Liver (tissue), 8 donors: ENCODE measurements at regions not wholly inside any gene's neighbourhood (a gene's known extent, or its start where the extent isn't known, plus 50 kb on each side); places are given as distances from the start of the nearest gene placed in this dataset.

Experiments used
- DNase-seq: peaks from one replicate; pipeline ENCODE4 v3.0.0-alpha.2; 2017; ENCODE audit warnings: low spot score
- H3K27ac ChIP-seq, 2 donors: one replicate each; pipeline ENCODE4 v1.7.0; 2013; ENCODE audit warnings: inconsistent platforms in 2 of 2, low read length in 2 of 2, control low read depth in 1 of 2, low read depth in 1 of 2, mild to moderate bottlenecking in 1 of 2
- H3K27me3 ChIP-seq, 4 donors: one replicate each; pipeline versions ENCODE4 v1.6.1 to v1.7.0; 2013; ENCODE audit warnings: low read length in 3 of 4, inconsistent platforms in 1 of 4, mild to moderate bottlenecking in 1 of 4, moderate library complexity in 1 of 4; ENCODE audit not compliant: control insufficient read depth in 4 of 4, insufficient read depth in 4 of 4
- H3K36me3 ChIP-seq, 4 donors: one replicate each; pipeline versions ENCODE4 v1.6.1 to v1.7.0; 2013; ENCODE audit warnings: low read length in 3 of 4, mild to moderate bottlenecking in 3 of 4, low read depth in 1 of 4, moderate library complexity in 1 of 4; ENCODE audit not compliant: control insufficient read depth in 4 of 4, insufficient read depth in 3 of 4
- H3K4me1 ChIP-seq, 4 donors: one replicate each; pipeline versions ENCODE4 v1.6.1 to v1.7.0; 2013; ENCODE audit warnings: low read length in 3 of 4, mild to moderate bottlenecking in 3 of 4, moderate library complexity in 1 of 4; ENCODE audit not compliant: control insufficient read depth in 4 of 4, insufficient read depth in 4 of 4
- H3K4me3 ChIP-seq, 3 donors: one replicate each; pipeline versions ENCODE4 v1.6.1 to v1.7.0; 2013; ENCODE audit warnings: low read length in 3 of 3, control low read depth in 1 of 3, low read depth in 1 of 3, mild to moderate bottlenecking in 1 of 3
- H3K9ac ChIP-seq, 2 donors: one replicate each; pipeline ENCODE4 v1.7.0; 2013; ENCODE audit warnings: low read length in 2 of 2, mild to moderate bottlenecking in 2 of 2, moderate library complexity in 2 of 2, control low read depth in 1 of 2, low read depth in 1 of 2
- H3K9me3 ChIP-seq, 4 donors: one replicate each; pipeline versions ENCODE4 v1.6.1 to v1.7.0; 2013; ENCODE audit warnings: low read length in 3 of 4; ENCODE audit not compliant: control insufficient read depth in 4 of 4
- ATF3 ChIP-seq: IDR thresholded peaks from 2 replicates; pipeline ENCODE4 v1.6.1; 2016; ENCODE audit warnings: antibody characterized with exemption
- CTCF ChIP-seq: fragments of 150-350 bp; IDR thresholded peaks from 2 replicates; pipeline ENCODE4 v1.5.1; 2017; ENCODE audit warnings: improper control_type of control experiment, low read depth, low read length; ENCODE audit not compliant: missing input control
- EGR1 ChIP-seq, 2 donors: IDR thresholded peaks; 2 replicates each; pipeline ENCODE4 v1.6.1; 2016 to 2018; ENCODE audit warnings: antibody characterized with exemption in 2 of 2, low read depth in 2 of 2
- FOXA2 ChIP-seq: IDR thresholded peaks from 2 replicates; pipeline ENCODE4 v1.6.1; 2016; ENCODE audit warnings: antibody characterized with exemption
- HNF4A ChIP-seq, 2 donors: conservative IDR thresholded peaks; 2 replicates each; pipeline ENCODE4 v1.6.1; 2016; ENCODE audit warnings: antibody characterized with exemption in 2 of 2, mild to moderate bottlenecking in 2 of 2
- HNF4G ChIP-seq: IDR thresholded peaks from 2 replicates; pipeline ENCODE4 v1.6.1; 2016; ENCODE audit warnings: antibody characterized with exemption
- JUND ChIP-seq, 2 donors: IDR thresholded peaks; 2 replicates each; pipeline ENCODE4 v1.6.1; 2016; ENCODE audit warnings: antibody characterized with exemption in 2 of 2
- MAX ChIP-seq: IDR thresholded peaks from 2 replicates; pipeline ENCODE4 v1.6.1; 2016; ENCODE audit warnings: antibody characterized with exemption
- NR2F2 ChIP-seq: IDR thresholded peaks from 2 replicates; pipeline ENCODE4 v1.6.1; 2016; ENCODE audit warnings: antibody characterized with exemption
- RAD21 ChIP-seq, 2 donors: IDR thresholded peaks; 2 replicates each; pipeline ENCODE4 v1.6.1; 2016; ENCODE audit warnings: antibody characterized with exemption in 2 of 2, mild to moderate bottlenecking in 2 of 2
- RXRA ChIP-seq, 2 donors: IDR thresholded peaks; 2 replicates each; pipeline ENCODE4 v1.6.1; 2017 to 2018; ENCODE audit warnings: antibody characterized with exemption in 2 of 2, mild to moderate bottlenecking in 1 of 2
- SP1 ChIP-seq: IDR thresholded peaks from 2 replicates; pipeline ENCODE4 v1.6.1; 2018; ENCODE audit warnings: antibody characterized with exemption, mild to moderate bottlenecking
- TAF1 ChIP-seq: conservative IDR thresholded peaks from 2 replicates; pipeline ENCODE4 v1.6.1; 2016; ENCODE audit warnings: antibody characterized with exemption, mild to moderate bottlenecking
- YY1 ChIP-seq: IDR thresholded peaks from 2 replicates; pipeline ENCODE4 v1.6.1; 2016; ENCODE audit warnings: antibody characterized with exemption, mild to moderate bottlenecking
- ZBTB33 ChIP-seq: IDR thresholded peaks from 2 replicates; pipeline ENCODE4 v1.6.1; 2016; ENCODE audit warnings: antibody characterized with exemption
- WGBS: extraction: QIAGEN DNeasy Blood & Tissue Kit; methylation state at CpG from one replicate; pipeline ENCODE4 v1.1.7; 2013; 5-methylcytosine and 5-hydroxymethylcytosine counted together
- donor health status: healthy.
- donor health status: healthy.
- donor health status: healthy.
- donor health status: healthy.
- donor health status: healthy.

GRCh38 chr4:182174979-182175378 is 68.2 kb upstream of the TENM3 start:
- TF ChIP-seq EGR1 (IDR thresholded peaks at IDR 0.05; ENCODE audit: low read depth in 2 of 2), result no peak
- no peak for TF ChIP-seq JUND (IDR thresholded peaks at IDR 0.05)
- TF ChIP-seq HNF4A (conservative IDR thresholded peaks at IDR 0.05), result no peak
- TF ChIP-seq YY1, result no peak
- no peak for TF ChIP-seq MAX
- TF ChIP-seq NR2F2, result no peak
- TF ChIP-seq RXRA (IDR thresholded peaks at IDR 0.05), result no peak
- no peak for TF ChIP-seq FOXA2
- no peak for TF ChIP-seq ZBTB33
- TF ChIP-seq CTCF, result no peak
- no peak for TF ChIP-seq TAF1
- TF ChIP-seq ATF3, result no peak
- TF ChIP-seq RAD21 (IDR thresholded peaks at IDR 0.05), result no peak
- no peak for TF ChIP-seq SP1
- no peak for TF ChIP-seq HNF4G
- DNase-seq, result no peak
- WGBS, result 81% methylated on average over 1 of the region's 1 CpG

GRCh38 chr4:182175788-182176519 is 67.2 kb upstream of the TENM3 start:
- no peaks in the 10 kb centered on the region for H3K36me3 ChIP-seq
- H3K27me3 ChIP-seq, result peaks cover 0 to 3% (median 0%) of the 10 kb centered on the region in 4 donors
- 84% methylated on average over 19 of the region's 19 CpGs for WGBS
- H3K4me1 ChIP-seq, result no peaks in the 10 kb centered on the region
- H3K9ac ChIP-seq, result no peak overlapping the region
- no peak overlapping the region for H3K27ac ChIP-seq
- DNase-seq, result no peak
- TF ChIP-seq NR2F2, result no peak
- no peak for TF ChIP-seq YY1
- TF ChIP-seq HNF4A (conservative IDR thresholded peaks at IDR 0.05), result no peak
- TF ChIP-seq SP1, result no peak
- TF ChIP-seq RXRA (IDR thresholded peaks at IDR 0.05), result no peak
- H3K4me3 ChIP-seq, result no peak overlapping the region
- H3K9me3 ChIP-seq, result no peaks in the 10 kb centered on the region

More at GRCh38 chr4:182174979-182175378, 68.2 kb upstream of the TENM3 start:
- peaks cover 0 to 3% (median 0%) of the 10 kb centered on the region in 4 donors for H3K27me3 ChIP-seq
- no peak overlapping the region for H3K27ac ChIP-seq
- no peak overlapping the region for H3K9ac ChIP-seq
- H3K9me3 ChIP-seq, result no peaks in the 10 kb centered on the region
- no peak overlapping the region for H3K4me3 ChIP-seq
- no peaks in the 10 kb centered on the region for H3K4me1 ChIP-seq
- H3K36me3 ChIP-seq, result no peaks in the 10 kb centered on the region
